PC-9 (cell line): ENCODE measurements at regions not wholly inside any gene's neighbourhood (a gene's known extent, or its start where the extent isn't known, plus 50 kb on each side); places are given as distances from the start of the nearest gene placed in this dataset.

Experiments
- BruUV-seq: library from RNA; stranded (reverse); fragments of 400-500 nt; replicated peaks from 2 replicates; lab custom pipeline; 2021; lab: Mats Ljungman, UMichigan
- CTCF ChIA-PET: fragments of 300-600 bp; sonication (Branson Sonifier 250); formaldehyde crosslinking; loops from one replicate; lab custom pipeline; 2022; ENCODE audit warnings: antibody characterized with exemption; lab: Charles Lee
- POLR2A ChIA-PET: fragments of 300-600 bp; sonication (Branson Sonifier 250); formaldehyde crosslinking; loops from one replicate; lab custom pipeline; 2022; ENCODE audit warnings: antibody characterized with exemption; ENCODE audit not compliant: unreplicated experiment; lab: Charles Lee
- DNase-seq, 2 experiments: peaks; one replicate each; pipeline versions ENCODE4 v3.0.0 to v3.0.0-alpha.2; 2015 to 2022; ENCODE audit warnings: mixed read lengths in 1 of 2
- H2AFZ ChIP-seq: fragments of 200-600 bp; sonication (generic); 2 replicates; pipeline ENCODE4 v1.8.1; 2017; ENCODE audit warnings: antibody characterized with exemption
- H3F3A ChIP-seq: fragments of 200-600 bp; sonication (generic); 2 replicates; pipeline ENCODE4 v1.8.1; 2017; ENCODE audit warnings: antibody characterized with exemption, mild to moderate bottlenecking, low read depth; ENCODE audit not compliant: insufficient read depth
- H3K27ac ChIP-seq: fragments of 200-600 bp; sonication (generic); 2 replicates; pipeline ENCODE4 v1.6.1; 2016; ENCODE audit warnings: mixed run types
- H3K27me3 ChIP-seq: fragments of 200-600 bp; sonication (generic); 2 replicates; pipeline ENCODE4 v1.6.1; 2016; ENCODE audit warnings: low read depth, mixed run types; ENCODE audit not compliant: insufficient read depth
- H3K36me3 ChIP-seq: fragments of 200-600 bp; sonication (generic); 2 replicates; pipeline ENCODE4 v1.6.1; 2016; ENCODE audit warnings: low read depth, mixed run types
- H3K4me1 ChIP-seq: fragments of 200-600 bp; sonication (generic); replicated peaks from 2 replicates; pipeline ENCODE4 v1.6.1; 2016; ENCODE audit warnings: mixed run types; ENCODE audit not compliant: insufficient read depth
- H3K4me2 ChIP-seq: fragments of 200-600 bp; sonication (generic); 2 replicates; pipeline ENCODE4 v1.6.1; 2017; ENCODE audit warnings: mixed run types
- H3K4me3 ChIP-seq: fragments of 200-600 bp; sonication (generic); 2 replicates; pipeline ENCODE4 v1.6.1; 2016; ENCODE audit warnings: mixed run types
- H3K79me2 ChIP-seq: fragments of 200-600 bp; sonication (generic); 2 replicates; pipeline ENCODE4 v1.6.1; 2017; ENCODE audit warnings: low read depth, mixed run types
- H3K9me2 ChIP-seq: fragments of 200-600 bp; sonication (generic); 2 replicates; pipeline ENCODE4 v1.8.1; 2017; ENCODE audit warnings: mild to moderate bottlenecking; ENCODE audit not compliant: insufficient read depth
- H3K9me3 ChIP-seq: fragments of 200-600 bp; sonication (generic); 2 replicates; pipeline ENCODE4 v1.8.1; 2016; ENCODE audit warnings: low read depth; ENCODE audit not compliant: insufficient read depth
- H4K20me1 ChIP-seq: fragments of 200-600 bp; sonication (generic); 2 replicates; pipeline ENCODE4 v1.8.1; 2017; ENCODE audit not compliant: insufficient read depth
- CTCF ChIP-seq: fragments of 200-600 bp; sonication (generic); conservative IDR thresholded peaks from 2 replicates; pipeline ENCODE4 v1.6.1; 2017; ENCODE audit warnings: mixed run types, antibody characterized with exemption, mild to moderate bottlenecking, moderate library complexity
- EZH2 ChIP-seq: fragments of 200-600 bp; sonication (generic); IDR thresholded peaks from 2 replicates; pipeline ENCODE4 v1.8.0; 2017; ENCODE audit warnings: antibody characterized with exemption, low read depth
- intact Hi-C: fragments of 100-400 bp; cut with micrococcal nuclease; formaldehyde crosslinking; loops from one replicate; pipeline ENCODE4 v1.10.0; 2022; ENCODE audit not compliant: unreplicated experiment

DNA sequence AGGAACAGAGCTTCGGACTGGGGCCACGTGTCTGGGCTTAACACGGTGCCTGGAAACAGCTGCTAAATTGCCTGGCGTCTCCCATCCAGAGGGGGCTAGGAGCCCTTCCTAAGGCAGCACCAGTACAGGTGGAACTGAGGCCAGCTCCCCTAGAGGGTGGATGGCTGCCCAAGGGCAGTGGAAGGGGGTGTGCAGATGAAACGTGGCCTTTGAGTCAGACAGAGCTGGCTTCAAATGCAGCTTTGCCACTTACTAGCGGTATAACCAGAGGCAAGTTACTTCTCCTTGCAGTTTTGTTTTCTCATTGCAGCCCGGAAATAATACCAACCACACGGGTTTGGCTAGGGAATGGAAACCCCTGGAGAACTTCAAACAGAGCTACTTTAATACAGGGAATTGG is 59.3 kb upstream of the SLC24A4 start:
- no peak overlapping the region for H2AFZ ChIP-seq
- H3K27ac ChIP-seq: no peak overlapping the region
- CTCF ChIA-PET: no interaction called here
- H3K79me2 ChIP-seq: no peaks in the 10 kb centered on the region
- H3F3A ChIP-seq: no peaks in the 10 kb centered on the region
- H4K20me1 ChIP-seq: no peaks in the 10 kb centered on the region
- no peak overlapping the region for H3K4me3 ChIP-seq
- H3K27me3 ChIP-seq: no peaks in the 10 kb centered on the region
- H3K4me1 ChIP-seq: no peaks in the 10 kb centered on the region; the same call in 1 of the 2 replicates
- TF ChIP-seq CTCF (no peak), EZH2 (no peak)
- BruUV-seq: no TSS peak
- peak in 1 of 2 experiments; percentile 41 for DNase-seq
- H3K9me2 ChIP-seq: no peaks in the 10 kb centered on the region
- no peaks in the 10 kb centered on the region for H3K9me3 ChIP-seq
- intact Hi-C loops: no loop called here
- H3K4me2 ChIP-seq: no peak overlapping the region
- POLR2A ChIA-PET: no interaction called here
- H3K36me3 ChIP-seq: no peaks in the 10 kb centered on the region

- Histone ChIP-seq H3K79me2 (no peaks in the 10 kb centered on the region), H3K27me3 (no peaks in the 10 kb centered on the region), H3K4me1 (no peaks in the 10 kb centered on the region; the same call in 1 of the 2 replicates), H3K4me2 (no peak overlapping the region), H3K9me3 (no peaks in the 10 kb centered on the region), H3K9me2 (no peaks in the 10 kb centered on the region), H3K27ac (no peak overlapping the region), H2AFZ (no peak overlapping the region), H3K4me3 (no peak overlapping the region), H4K20me1 (no peaks in the 10 kb centered on the region), H3K36me3 (no peaks in the 10 kb centered on the region), H3F3A (no peaks in the 10 kb centered on the region)
- DNase-seq: no peak
- TF ChIP-seq CTCF: no peak
- no peak for TF ChIP-seq EZH2
- intact Hi-C loops: no loop called here
- ChIA-PET CTCF (no interaction called here), POLR2A (no interaction called here)
- no TSS peak for BruUV-seq
Measured at GRCh38 chr14:92264195-92264594, 58.8 kb upstream of the SLC24A4 start.

- Histone ChIP-seq H3K4me1 (no peaks in the 10 kb centered on the region; the same call in 1 of the 2 replicates), H3K36me3 (no peaks in the 10 kb centered on the region), H3K27ac (no peak overlapping the region), H3K9me3 (no peaks in the 10 kb centered on the region), H3K4me3 (no peak overlapping the region), H2AFZ (no peak overlapping the region), H3K79me2 (no peaks in the 10 kb centered on the region), H3K4me2 (no peak overlapping the region), H3K9me2 (no peaks in the 10 kb centered on the region), H3K27me3 (no peaks in the 10 kb centered on the region; the same call in 1 of the 2 replicates), H4K20me1 (no peaks in the 10 kb centered on the region), H3F3A (no peaks in the 10 kb centered on the region)
- ChIA-PET POLR2A (no interaction called here), CTCF (no interaction called here)
- TF ChIP-seq EZH2 (no peak), CTCF (no peak)
- BruUV-seq: no TSS peak
- DNase-seq: no peak
- intact Hi-C loops: no loop called here
Measured at GRCh38 chr14:92266216-92266615, 56.7 kb upstream of the SLC24A4 start.
